Neural cell (in vitro differentiated cells): ENCODE measurements at regions not wholly inside any gene's neighbourhood (a gene's known extent, or its start where the extent isn't known, plus 50 kb on each side); places are given as distances from the start of the nearest gene placed in this dataset.

Experiments
- H2AFZ ChIP-seq: fragments of 200-600, 300-800 bp; sonication (generic), shearing (Covaris generic); 2 replicates; pipeline ENCODE4 v1.6.0; 2014; ENCODE audit warnings: low read depth, mild to moderate bottlenecking, antibody characterized with exemption, low read length, moderate library complexity
- H3F3A ChIP-seq: fragments of 200-600 bp; shearing (Covaris generic); 2 replicates; pipeline ENCODE4 v1.6.1; 2016; ENCODE audit warnings: mild to moderate bottlenecking, moderate library complexity, mixed read lengths, antibody characterized with exemption, low read length; ENCODE audit not compliant: insufficient read depth, poor library complexity, severe bottlenecking
- H3K27ac ChIP-seq: fragments of 200-600, 300-800 bp; sonication (generic), shearing (Covaris generic); 2 replicates; pipeline ENCODE4 v1.5.1; 2014; ENCODE audit warnings: mild to moderate bottlenecking, low read length, moderate library complexity
- H3K27me3 ChIP-seq: fragments of 300-800, 200-600 bp; sonication (generic), shearing (Covaris generic); 2 replicates; pipeline ENCODE4 v1.6.0; 2014; ENCODE audit warnings: mild to moderate bottlenecking, low read depth, low read length, moderate library complexity; ENCODE audit not compliant: insufficient read depth
- H3K36me3 ChIP-seq: fragments of 300-800, 200-600 bp; sonication (generic), shearing (Covaris generic); 2 replicates; pipeline ENCODE4 v1.5.1; 2014; ENCODE audit warnings: mild to moderate bottlenecking, antibody characterized with exemption, low read length, moderate library complexity; ENCODE audit not compliant: insufficient read depth
- H3K4me2 ChIP-seq: fragments of 300-800, 200-600 bp; sonication (generic), shearing (Covaris generic); 2 replicates; pipeline ENCODE4 v1.6.0; 2014; ENCODE audit warnings: mild to moderate bottlenecking, low read length
- H3K4me3 ChIP-seq: fragments of 300-800, 200-600 bp; sonication (generic), shearing (Covaris generic); 2 replicates; pipeline ENCODE4 v1.5.1; 2014; ENCODE audit warnings: mild to moderate bottlenecking, low read length, moderate library complexity
- H3K79me2 ChIP-seq: fragments of 200-600 bp; shearing (Covaris generic); replicated peaks from 2 replicates; pipeline ENCODE4 v1.6.0; 2014; ENCODE audit warnings: mild to moderate bottlenecking, low read length, moderate library complexity; ENCODE audit not compliant: insufficient read depth
- H3K9ac ChIP-seq: fragments of 300-800, 200-600 bp; sonication (generic), shearing (Covaris generic); 2 replicates; pipeline ENCODE4 v1.6.1; 2016; ENCODE audit warnings: mild to moderate bottlenecking, low read length, mixed read lengths
- H3K9me2 ChIP-seq: fragments of 200-600 bp; shearing (Covaris generic); 2 replicates; pipeline ENCODE4 v1.6.1; 2016; ENCODE audit warnings: mild to moderate bottlenecking, low read length, mixed read lengths; ENCODE audit not compliant: insufficient read depth
- H3K9me3 ChIP-seq: fragments of 200-600, 300-800 bp; sonication (generic), shearing (Covaris generic); 2 replicates; pipeline ENCODE4 v1.6.1; 2016; ENCODE audit warnings: mild to moderate bottlenecking, mixed run types, low read length, moderate library complexity, mixed read lengths
- H4K20me1 ChIP-seq: fragments of 200-600 bp; shearing (Covaris generic); 2 replicates; pipeline ENCODE4 v1.6.1; 2016; ENCODE audit warnings: mild to moderate bottlenecking, mixed run types; ENCODE audit not compliant: insufficient read depth
- CTCF ChIP-seq: fragments of 450-650 bp; IDR thresholded peaks from 2 replicates; pipeline ENCODE4 v1.5.1; 2014; ENCODE audit warnings: antibody characterized with exemption, mild to moderate bottlenecking, moderate library complexity; ENCODE audit not compliant: poor library complexity, severe bottlenecking
- EP300 ChIP-seq: fragments of 450-650 bp; conservative IDR thresholded peaks from 2 replicates; pipeline ENCODE4 v1.6.1; 2014; ENCODE audit warnings: antibody characterized with exemption, mild to moderate bottlenecking, moderate library complexity; ENCODE audit not compliant: poor library complexity, severe bottlenecking
- EZH2 ChIP-seq: fragments of 200-600, 300-800 bp; shearing (Covaris generic), sonication (generic); IDR thresholded peaks from 2 replicates; pipeline ENCODE4 v1.6.1; 2014; ENCODE audit warnings: antibody characterized with exemption, low read length, borderline replicate concordance, mild to moderate bottlenecking; ENCODE audit not compliant: insufficient read depth, poor library complexity, severe bottlenecking
- MXI1 ChIP-seq: fragments of 450-650 bp; conservative IDR thresholded peaks from 2 replicates; pipeline ENCODE4 v1.6.1; 2014; ENCODE audit warnings: antibody characterized with exemption, mild to moderate bottlenecking; ENCODE audit not compliant: poor library complexity, severe bottlenecking
- POLR2AphosphoS5 ChIP-seq: IDR thresholded peaks from 2 replicates; pipeline ENCODE4 v1.6.1; 2012
- RAD21 ChIP-seq: fragments of 450-650 bp; conservative IDR thresholded peaks from 2 replicates; pipeline ENCODE4 v1.6.1; 2014; ENCODE audit warnings: antibody characterized with exemption, mild to moderate bottlenecking, moderate library complexity
- REST ChIP-seq: IDR thresholded peaks from 2 replicates; pipeline ENCODE4 v1.6.1; 2012; ENCODE audit warnings: borderline replicate concordance
- SMC3 ChIP-seq: fragments of 450-650 bp; conservative IDR thresholded peaks from 2 replicates; pipeline ENCODE4 v1.6.1; 2014; ENCODE audit warnings: antibody characterized with exemption, mild to moderate bottlenecking, moderate library complexity; ENCODE audit not compliant: poor library complexity
- TAF1 ChIP-seq: IDR thresholded peaks from 2 replicates; pipeline ENCODE4 v1.6.1; 2012; ENCODE audit warnings: low read depth

- H3K27ac ChIP-seq: no peak overlapping the region
- H3K4me3 ChIP-seq: no peak overlapping the region
- H3F3A ChIP-seq: no peaks in the 10 kb centered on the region
- H2AFZ ChIP-seq: no peak overlapping the region
- H3K79me2 ChIP-seq: no peaks in the 10 kb centered on the region
- H3K9me3 ChIP-seq: no peaks in the 10 kb centered on the region
- H3K9me2 ChIP-seq: no peaks in the 10 kb centered on the region
- H3K27me3 ChIP-seq: no peaks in the 10 kb centered on the region
- H3K4me2 ChIP-seq: no peak overlapping the region
- no peaks in the 10 kb centered on the region for H4K20me1 ChIP-seq
- H3K36me3 ChIP-seq: no peaks in the 10 kb centered on the region
- TF ChIP-seq TAF1 (no peak), MXI1 (no peak), REST (no peak), EP300 (no peak), EZH2 (no peak), POLR2AphosphoS5 (no peak), CTCF (no peak), SMC3 (no peak), RAD21 (no peak)
- no peak overlapping the region for H3K9ac ChIP-seq
Measured at GRCh38 chr13:104181526-104182231, 1115.5 kb upstream of the SLC10A2 start.

- Histone ChIP-seq H3K4me3 (no peak overlapping the region), H3K27me3 (no peaks in the 10 kb centered on the region), H3K36me3 (no peaks in the 10 kb centered on the region), H3K27ac (no peak overlapping the region), H3K9me3 (no peaks in the 10 kb centered on the region), H2AFZ (no peak overlapping the region), H3K79me2 (no peaks in the 10 kb centered on the region), H3F3A (no peaks in the 10 kb centered on the region), H4K20me1 (no peaks in the 10 kb centered on the region), H3K9ac (no peak overlapping the region), H3K4me2 (no peak overlapping the region), H3K9me2 (no peaks in the 10 kb centered on the region)
- TF ChIP-seq SMC3 (no peak), REST (no peak), CTCF (no peak), POLR2AphosphoS5 (no peak), EZH2 (no peak), EP300 (no peak), TAF1 (no peak), MXI1 (no peak), RAD21 (no peak)
Measured at GRCh38 chr13:104170980-104171555, 1104.9 kb upstream of the SLC10A2 start.
